HG02623 (cell line): ENCODE measurements at regions not wholly inside any gene's neighbourhood (a gene's known extent, or its start where the extent isn't known, plus 50 kb on each side); places are given as distances from the start of the nearest gene placed in this dataset.
"Not testable (repeated sequence)": the region's sequence is repeated elsewhere in the genome, so short reads cannot be mapped to it uniquely, and the experiment has no call there.

Source experiments
- ATAC-seq: cut with Tn5 transposase; IDR thresholded peaks from one replicate; pipeline ENCODE4 v1.9.1; 2021; ENCODE audit warnings: moderate library complexity; ENCODE audit not compliant: unreplicated experiment

DNA sequence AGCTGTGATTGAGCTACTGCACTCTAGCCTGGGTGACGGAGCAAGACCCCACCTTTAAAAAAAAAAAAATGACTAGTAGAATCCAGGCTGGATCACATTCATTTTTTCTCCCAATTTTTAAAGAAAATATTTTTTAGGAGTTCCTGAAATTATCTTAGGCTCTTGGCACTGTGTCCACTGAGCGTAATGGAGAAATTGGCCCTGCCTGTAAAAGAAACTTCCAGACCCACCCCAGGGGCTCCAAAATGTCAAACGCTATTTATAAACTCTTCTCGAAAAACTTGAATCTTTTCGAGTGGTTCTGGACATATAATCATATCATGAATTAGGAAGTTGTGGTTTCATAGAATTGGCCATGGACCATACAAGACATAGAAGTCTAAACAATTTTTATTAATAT lies 300.2 kb upstream of the RGMA start:
- ATAC-seq = no peak

DNA sequence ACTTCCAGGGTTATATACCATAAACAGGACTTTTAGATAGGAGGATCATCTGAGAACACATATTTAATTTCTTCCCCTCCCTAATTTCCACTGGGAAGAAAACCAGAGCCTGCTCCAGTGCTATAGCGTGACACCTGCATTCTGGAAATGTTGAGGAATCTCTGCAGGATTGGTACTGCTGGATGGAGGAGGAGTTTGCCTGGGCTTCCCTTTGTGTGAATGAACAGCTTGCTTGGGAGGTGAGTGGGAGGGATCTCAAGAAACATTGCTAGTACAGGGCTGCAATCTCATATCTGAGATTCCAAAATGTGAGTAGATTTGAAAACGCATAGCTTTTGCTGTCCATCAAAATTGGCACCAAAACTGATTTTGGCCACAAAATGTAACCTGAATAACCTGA lies 295.9 kb upstream of the RGMA start:
- ATAC-seq = no peak

DNA sequence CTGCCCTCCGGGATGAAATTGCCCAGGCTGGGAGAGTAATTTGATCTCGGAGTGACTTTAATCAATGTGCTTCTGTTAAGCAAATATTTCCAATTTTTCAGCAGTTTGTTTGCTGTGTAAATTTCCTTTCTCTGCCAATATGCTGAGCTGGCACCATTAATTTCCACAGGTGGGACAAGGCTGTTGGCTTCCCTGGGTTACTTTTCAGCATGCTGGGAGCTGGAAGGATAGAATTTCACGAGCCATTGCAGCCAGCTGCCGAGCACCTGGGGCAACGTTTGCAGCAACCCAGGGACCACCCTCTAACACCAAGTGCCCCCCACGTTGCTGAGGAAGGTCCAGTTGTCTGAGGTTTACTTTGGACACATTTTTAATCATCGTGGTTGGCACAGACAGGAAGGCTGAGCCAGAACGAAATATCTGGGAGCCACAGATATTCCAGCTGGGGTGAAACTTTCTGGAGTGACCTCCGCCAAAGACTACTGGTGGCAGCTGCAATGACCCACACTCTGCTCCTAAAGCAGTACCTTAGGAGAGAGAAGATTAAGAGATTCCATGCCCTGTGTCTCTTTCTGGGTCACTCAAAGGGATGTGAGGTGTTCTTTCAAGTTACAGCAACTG lies 293.3 kb upstream of the RGMA start:
- ATAC-seq = no peak

DNA sequence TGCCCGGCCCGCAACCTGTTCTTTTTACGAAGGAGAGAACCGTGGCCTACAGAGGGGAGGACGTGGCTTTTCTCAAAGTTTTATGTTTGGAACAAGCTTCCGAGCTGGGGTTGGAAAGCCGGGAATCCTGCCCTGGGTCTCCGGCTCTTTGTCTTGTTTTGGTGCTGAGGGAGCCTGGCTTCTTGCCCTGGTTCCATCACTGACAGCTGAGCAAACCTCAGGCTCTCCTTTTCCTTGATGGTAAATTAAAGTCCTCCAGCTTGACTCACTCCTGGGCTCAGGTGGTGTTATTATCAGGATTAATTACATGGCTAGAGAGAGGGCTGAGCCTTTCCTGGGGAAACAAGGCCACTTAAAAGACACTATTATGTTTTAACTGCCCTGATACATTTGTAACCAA lies 289.5 kb upstream of the RGMA start:
- ATAC-seq = no peak

DNA sequence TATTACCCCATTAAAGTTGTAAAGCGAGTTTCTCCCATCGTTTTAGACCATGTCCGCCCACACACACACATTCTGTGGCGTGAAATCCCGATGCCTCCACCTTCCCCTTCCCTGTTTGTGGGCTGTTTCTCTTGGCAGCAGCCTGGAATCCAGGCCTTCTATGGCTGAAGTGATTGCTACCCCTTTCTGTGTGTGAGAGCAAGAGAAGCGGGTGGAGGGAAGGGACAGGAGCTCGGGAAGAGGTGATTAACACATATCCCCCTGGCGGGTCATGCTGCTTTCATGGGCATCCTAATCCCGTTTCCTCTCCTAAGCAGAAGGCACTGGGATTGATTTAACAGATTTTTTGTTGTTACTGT lies 283.8 kb upstream of the RGMA start:
- no peak for ATAC-seq

DNA sequence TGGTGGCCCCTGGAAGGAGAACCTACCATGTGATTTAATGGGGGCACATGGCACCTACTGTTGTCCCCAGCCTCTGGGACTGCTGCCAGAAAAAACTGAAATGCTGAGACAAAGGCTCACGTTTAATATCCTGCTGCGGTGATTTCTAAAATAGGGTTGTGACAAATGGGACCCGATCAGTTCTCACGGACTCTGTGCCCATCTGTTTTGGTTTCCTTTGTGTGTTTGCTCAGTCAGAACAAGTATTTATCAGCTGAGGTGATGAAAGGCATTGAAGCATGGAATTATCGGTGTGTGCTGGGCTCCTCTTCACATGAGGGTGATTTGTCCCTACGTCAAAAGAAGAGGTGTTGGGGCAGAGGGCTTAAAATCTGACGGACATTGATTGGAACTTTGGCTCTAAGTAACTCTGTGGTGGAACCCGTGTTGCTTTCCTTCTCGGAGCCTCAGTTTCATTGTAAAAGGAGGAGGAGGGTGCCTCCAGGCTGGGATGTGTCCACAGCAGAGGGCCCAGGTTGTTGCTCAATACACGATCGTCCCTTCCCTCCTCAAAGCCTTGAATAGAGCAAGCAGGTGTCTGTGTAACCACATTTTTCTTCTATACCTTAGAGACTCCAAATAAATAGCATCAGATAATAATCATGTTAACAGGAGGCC lies 283.3 kb upstream of the RGMA start:
- ATAC-seq = no peak

DNA sequence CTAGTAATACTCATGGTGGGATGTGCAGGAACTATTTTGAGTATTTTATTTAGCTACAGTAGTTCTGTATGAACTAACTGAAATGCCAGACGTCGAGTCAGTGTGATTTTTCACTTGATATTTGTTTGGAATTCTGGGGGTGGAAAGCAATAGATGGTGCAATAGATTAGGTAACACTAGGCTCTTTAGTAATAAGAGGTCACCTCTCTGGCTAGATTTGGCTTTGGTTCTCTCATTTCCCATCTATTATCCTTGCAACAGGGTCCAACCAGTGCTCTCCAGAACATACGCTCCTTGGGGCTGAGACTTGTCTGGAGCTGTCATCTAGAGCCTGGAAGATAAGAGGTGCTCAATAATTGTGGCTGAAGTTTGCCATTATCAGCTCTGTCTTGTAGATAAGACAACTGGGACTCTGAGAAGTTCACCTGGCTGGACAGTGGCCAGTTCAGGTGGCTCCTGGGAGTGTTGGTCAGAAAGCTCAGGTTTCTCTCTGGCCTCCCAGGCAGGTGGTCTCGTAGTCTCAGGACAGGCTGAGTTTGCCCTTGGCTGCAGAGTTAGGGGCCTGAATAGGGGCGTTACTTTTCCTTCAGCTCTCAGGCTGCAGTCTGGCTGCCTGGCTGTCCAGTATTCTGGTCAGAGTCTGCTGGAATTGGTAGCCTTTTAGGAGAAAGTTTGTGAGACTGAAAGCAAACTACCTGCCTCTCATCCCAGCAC lies 277.5 kb upstream of the RGMA start:
- no peak for ATAC-seq

DNA sequence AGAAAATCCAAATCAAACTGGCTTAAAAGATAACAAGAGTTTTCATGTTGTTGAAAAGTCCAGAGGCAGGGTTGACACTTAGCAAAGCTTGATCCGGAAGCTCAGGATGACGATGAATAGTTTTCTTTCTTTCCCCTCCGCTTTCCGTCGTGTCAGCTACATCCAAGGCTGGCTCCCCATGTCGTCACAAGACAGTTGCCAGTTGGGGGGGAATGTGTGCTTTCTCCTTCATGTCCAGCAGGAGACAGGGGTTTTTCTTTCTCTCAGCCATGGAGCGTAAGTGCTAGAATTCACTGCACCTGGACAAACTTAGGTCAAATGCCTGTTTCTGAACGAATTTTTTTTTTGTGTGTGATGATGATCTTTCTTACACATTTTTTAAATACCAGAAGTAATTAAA lies 273.8 kb upstream of the RGMA start:
- no peak for ATAC-seq

DNA sequence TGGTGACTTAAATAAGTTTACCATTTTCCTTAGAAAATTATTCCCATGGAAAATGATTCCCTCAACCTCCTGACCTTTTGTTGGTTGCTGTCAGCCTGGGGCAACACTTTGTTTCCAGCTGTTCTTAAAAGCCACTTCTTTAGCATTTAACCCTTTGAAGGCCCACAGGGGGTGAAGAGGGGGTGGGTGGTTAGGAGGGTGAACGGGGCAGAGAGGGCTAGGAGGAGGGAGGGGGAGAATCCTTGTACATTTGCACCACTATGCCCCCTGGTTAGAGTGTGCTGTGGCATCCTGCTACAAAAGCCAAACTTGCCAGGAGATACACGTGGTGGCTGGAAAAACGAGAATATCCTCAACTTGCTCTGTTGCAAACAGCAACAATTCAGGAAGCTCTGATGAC lies 273.2 kb upstream of the RGMA start:
- no peak for ATAC-seq

DNA sequence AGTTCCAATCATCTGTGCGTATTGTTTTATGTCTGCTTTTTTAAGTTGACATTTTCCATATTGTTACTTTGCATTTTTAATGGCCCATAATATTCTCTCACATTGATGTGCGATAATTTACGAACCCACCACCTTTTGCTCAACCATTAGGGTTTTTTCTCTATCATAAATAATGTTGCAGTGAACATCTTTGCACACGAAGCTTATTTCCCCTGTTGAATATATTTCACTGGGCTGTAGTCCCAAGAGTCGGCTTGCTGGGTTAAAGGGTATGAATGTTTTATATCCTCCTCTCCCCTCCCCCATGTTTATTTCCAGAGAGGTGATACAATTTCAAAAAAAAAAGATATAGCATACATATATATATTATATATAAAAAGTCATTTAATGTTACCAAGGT lies 272.7 kb upstream of the RGMA start:
- ATAC-seq = no peak

DNA sequence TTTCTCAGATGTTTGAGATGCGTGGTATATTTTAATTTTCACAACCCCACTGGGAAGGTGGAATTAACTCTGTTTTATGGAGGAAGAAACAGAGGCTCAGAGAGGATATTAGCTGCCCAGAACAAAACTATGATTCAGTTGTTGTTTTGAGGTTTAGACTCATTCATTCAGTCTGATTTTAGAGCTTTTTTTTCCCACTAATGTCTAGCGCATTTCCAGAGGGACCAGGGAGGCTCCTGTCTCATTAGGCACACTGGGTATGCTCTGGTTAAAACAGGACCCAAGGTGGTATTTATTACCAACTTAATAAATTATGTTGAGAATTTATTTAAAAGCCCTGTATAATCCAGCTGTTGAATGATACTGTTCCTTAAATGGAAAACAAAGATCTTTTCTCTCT lies 272.0 kb upstream of the RGMA start:
- ATAC-seq = no peak

DNA sequence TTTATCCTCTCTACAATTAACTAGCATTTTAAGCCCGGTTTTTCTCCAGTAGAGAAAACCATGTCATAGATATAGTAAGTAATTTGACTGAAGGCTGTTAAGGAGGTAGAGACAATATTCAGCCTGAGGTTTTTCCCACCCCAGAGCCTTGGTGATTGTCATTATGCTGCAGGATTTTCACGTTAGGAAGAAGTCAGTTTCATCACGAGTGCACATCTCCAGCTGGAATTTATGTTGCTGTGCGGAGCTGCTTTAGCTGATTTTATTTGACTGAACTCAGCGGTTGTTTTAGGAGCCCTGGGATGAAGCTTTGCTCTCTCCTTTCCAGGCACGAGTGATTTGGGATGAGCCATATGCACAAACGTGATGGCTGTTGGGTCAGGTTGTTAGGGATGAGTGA lies 271.3 kb upstream of the RGMA start:
- no peak for ATAC-seq

DNA sequence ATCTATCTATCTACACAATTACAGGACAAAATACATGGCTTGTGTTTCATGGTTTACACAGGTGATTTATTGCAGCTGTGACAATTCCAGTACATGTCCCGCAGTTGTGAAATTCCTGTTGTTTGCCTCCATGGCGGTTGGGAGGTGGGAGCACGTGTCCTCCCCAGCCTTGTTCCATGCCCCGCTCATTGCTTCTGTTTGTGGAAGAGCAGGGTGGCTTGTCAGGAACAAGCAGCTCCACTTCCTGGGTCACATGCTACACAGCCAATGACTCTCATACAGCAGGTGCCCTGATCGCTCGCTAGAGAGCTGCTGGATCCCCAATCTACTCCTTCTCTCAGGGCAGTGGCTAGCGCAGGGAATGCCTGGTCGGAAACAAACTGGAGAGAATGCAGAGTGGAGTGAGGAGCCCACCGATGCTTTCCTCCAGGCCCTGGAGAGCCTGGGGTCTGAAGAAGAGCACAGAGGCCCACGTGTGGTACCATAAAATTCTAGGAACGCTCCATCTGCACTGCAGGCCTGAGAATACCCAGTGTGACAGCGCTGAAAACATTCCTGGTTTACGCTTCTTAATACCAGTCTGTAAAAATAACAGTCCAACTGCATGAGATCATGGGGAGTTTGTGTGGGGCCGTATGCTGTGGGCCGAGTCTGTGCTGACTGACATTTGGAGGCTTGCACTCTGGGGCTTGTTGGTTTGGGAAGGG lies 270.6 kb upstream of the RGMA start:
- ATAC-seq = no peak

DNA sequence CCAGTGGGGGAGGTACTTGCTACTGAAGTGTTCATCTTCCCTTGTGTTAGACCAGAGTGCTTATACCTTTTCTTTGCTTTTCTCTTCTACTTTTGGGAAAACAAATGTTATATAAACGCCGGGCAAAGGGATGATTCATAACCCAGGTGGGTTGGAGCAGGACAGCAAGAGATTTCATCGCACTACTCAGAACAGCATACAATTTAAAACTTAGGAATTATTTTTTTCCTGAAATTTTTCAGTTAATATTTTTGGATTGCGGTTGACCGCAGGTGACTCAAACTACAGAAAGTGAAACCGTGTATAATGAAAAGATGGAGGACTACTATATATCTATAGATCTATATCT lies 270.0 kb upstream of the RGMA start:
- no peak for ATAC-seq

DNA sequence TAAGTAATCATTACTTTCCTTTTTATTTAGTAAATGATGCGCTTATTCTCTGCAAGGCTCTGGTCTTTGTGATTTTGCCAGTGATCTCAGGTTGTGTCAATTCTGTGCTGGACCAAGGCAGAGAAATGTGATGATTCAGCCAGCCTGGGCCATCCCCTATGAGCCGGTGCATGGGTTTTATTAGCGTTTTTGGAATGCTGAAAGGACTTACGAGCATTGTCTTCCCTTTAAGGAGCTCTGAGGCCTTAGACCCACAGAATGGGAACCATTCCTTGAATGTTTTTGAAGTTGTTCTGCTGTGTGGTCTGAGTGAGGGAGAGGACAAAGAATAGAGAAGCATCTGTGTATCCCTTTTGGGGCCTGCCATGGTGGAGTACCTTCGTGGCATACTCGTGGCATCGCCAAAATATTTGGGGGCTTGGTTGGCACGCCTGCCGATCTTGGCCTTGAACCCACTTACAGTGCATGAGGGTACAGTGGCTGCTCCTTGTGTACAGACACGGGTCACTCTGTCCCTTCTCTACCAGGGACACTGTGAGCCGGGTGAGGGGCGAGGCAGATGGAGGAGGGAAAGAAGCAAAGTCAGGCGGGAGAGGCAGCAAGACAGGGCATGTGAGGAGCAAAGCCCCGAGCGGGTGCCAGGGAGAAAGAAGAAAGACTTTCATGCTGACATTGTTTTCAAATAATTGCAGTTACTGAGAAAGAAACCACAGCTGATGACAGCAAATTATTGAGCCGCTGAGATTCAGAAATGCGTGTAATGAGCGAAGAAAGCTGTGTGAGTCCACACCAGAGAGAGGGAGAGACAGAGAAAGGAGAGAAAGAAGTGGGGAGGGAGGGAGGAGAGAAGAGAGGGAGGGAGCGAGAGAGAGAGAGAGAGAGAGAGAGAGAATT lies 269.4 kb upstream of the RGMA start:
- no peak for ATAC-seq

DNA sequence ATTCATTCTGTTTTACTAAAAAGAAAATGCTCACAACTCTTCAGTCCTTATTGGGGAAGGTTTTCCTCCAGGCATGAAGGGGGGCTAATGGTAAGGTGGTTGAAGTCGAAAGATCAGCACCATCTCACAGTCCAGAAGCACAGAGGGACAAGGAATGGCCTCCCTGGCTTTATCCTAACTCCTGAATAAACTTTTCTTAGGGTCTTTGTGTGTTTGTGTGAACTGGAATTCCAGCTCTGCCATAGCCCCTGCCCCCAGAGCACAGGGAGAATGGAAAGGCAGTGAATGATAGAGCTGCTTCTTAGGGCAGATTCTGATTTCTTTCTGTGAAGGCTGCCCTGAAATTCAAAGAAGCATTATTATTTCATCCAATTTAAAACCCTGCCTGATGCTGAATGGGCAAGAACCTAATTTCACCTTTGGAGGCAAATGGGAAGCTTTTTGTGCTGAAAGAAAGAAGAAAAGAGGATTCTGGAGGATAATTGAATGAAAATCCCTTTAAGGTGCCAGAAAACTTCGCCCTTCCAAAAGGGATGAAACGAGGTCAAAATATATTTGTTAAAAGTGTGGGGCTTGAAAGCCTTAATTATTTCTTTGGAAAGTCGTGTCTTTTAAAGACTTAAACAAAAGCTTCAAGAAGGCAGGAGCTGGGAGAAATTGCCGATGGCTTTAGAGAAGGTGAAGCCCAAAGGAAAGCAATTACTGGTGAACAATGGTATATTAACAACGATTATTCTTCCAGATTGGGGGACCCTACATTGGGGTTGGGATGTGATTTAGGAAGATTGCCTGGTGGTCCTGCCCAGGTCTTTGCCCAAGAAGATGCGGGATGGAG lies 259.9 kb upstream of the RGMA start:
- ATAC-seq = no peak

DNA sequence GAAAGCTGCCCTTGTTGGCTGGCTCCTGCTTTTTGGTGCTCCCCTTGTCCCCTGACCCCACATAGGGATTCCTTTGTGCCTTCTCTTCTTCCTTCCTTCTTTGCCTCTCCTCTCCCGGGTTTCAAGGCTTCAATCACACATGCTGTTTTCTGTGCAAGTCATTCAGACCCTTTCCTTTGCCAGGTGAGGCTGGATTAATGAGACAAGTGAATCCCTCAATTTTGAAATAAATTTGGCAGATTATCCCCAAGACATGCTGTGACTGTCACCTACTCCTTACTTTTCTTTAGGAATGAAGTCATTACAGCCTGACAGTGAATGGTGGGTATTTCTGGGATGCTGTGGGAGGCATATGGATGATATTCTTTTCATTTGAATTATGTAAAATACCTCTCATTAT lies 259.0 kb upstream of the RGMA start:
- no peak for ATAC-seq

DNA sequence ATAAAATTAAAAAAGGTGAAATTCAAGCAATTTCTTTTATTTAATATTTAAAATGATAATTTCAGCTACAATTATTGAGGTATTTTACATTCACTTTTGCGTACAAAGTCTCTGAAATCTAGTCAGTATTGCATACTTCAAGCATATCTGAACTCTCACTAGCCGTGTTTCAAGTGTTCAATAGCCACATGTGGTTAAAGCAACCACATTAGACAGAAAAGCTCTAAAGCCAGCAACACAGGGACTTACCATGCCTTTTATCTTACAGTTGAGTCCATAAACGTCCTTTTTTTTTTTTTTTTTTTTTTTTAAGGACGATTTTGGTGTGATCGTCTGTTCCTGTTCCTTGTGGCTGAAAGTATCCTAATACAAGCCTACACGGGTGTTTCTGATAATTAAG lies 257.0 kb upstream of the RGMA start:
- no peak for ATAC-seq

DNA sequence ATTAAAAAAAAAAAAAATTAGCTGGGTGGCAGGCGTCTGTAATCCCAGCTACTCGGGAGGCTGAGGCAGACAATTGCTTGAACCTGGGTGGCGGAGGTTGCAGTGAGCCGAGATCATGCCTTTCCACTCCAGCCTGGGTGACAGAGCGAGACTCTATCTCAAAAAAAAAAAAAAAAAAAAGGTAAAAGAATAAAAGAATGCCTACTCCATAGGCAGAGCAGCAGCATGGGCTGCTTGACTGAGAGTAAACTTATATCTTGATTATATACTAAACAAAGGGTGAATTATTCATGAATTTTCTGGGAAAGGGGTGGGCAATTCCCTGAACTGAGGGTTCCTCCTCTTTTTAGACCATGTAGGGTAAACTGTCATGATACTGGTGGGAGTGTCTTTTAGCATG lies 254.4 kb upstream of the RGMA start:
- ATAC-seq = not testable (repeated sequence)

DNA sequence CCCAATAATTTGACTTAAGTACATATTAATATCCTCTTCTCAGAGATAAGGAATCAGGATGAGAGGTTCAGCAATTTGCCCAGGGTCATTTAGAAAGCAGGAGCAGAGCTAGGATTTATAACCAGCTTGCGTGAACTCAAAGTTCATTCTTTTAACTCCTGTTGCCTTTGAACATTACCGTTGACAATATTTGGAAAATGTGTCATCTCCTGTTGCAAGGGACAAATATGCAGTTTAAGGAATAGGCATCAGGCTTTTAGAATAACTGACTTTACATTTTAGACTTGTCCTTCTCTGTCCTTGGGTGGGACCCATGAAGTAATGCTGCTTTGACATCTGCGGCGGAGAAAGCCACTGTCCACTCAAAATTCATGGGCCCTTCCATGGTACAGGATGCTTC lies 252.2 kb upstream of the RGMA start:
- ATAC-seq = no peak
